ENCODE measurements at regions not wholly inside any gene's neighbourhood (a gene's known extent, or its start where the extent isn't known, plus 50 kb on each side); places are given as distances from the start of the nearest gene placed in this dataset.

DNA sequence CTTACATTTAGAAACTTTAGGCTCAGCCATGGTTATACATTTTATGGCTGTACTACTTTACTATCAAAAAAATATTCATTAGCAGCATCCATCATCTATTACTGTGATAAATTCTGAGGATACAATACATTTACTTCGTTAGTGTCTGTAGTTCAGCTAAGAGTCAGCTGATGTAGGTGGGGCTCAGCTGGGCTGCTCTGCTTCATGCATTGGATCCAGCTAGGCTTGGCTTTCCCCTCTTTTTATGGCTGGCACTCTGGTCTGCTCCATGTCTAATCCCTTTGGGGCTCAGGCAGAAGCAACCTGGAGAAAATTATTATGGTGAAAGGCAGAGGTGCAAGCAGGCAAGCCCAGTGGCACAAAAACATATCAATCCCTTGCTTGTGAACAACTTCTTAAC, 930.1 kb upstream of the NR2F2 start:
- TF ChIP-seq, protein P1, sequence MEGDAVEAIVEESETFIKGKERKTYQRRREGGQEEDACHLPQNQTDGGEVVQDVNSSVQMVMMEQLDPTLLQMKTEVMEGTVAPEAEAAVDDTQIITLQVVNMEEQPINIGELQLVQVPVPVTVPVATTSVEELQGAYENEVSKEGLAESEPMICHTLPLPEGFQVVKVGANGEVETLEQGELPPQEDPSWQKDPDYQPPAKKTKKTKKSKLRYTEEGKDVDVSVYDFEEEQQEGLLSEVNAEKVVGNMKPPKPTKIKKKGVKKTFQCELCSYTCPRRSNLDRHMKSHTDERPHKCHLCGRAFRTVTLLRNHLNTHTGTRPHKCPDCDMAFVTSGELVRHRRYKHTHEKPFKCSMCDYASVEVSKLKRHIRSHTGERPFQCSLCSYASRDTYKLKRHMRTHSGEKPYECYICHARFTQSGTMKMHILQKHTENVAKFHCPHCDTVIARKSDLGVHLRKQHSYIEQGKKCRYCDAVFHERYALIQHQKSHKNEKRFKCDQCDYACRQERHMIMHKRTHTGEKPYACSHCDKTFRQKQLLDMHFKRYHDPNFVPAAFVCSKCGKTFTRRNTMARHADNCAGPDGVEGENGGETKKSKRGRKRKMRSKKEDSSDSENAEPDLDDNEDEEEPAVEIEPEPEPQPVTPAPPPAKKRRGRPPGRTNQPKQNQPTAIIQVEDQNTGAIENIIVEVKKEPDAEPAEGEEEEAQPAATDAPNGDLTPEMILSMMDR (IDR thresholded peaks at IDR 0.05; ENCODE audit: borderline replicate concordance, control extremely low read depth, extremely low read depth, insufficient read depth, missing control alignments): no peak
- in situ Hi-C loops (cut with MboI; ENCODE audit: low sequenced_read_pairs, unreplicated experiment): no loop called here

GRCh38 chr15:95401587-95401986, 928.9 kb upstream of the NR2F2 start:
- DNase-seq (ENCODE audit: low spot score): no peak
- in situ Hi-C loops (cut with MboI; ENCODE audit: low sequenced_read_pairs, unreplicated experiment): no loop called here
- TF ChIP-seq, protein P1 (IDR thresholded peaks at IDR 0.05; ENCODE audit: borderline replicate concordance, control extremely low read depth, extremely low read depth, insufficient read depth, missing control alignments): no peak

More for the DNA sequence above, 930.1 kb upstream of the NR2F2 start:
- DNase-seq (ENCODE audit: low spot score): no peak

- in situ Hi-C loops (cut with MboI; ENCODE audit: low sequenced_read_pairs, unreplicated experiment): no loop called here
- TF ChIP-seq, protein P1 (IDR thresholded peaks at IDR 0.05; ENCODE audit: borderline replicate concordance, control extremely low read depth, extremely low read depth, insufficient read depth, missing control alignments): no peak
Measured at GRCh38 chr15:95405447-95405846, 925.1 kb upstream of the NR2F2 start.

GRCh38 chr15:95407534-95407933, 923.0 kb upstream of the NR2F2 start:
- in situ Hi-C loops (cut with MboI; ENCODE audit: low sequenced_read_pairs, unreplicated experiment): no loop called here
- TF ChIP-seq, protein P1 (IDR thresholded peaks at IDR 0.05; ENCODE audit: borderline replicate concordance, control extremely low read depth, extremely low read depth, insufficient read depth, missing control alignments): no peak
- DNase-seq (ENCODE audit: low spot score): no peak

More at GRCh38 chr15:95405447-95405846, 925.1 kb upstream of the NR2F2 start:
- DNase-seq (ENCODE audit: low spot score): no peak

- in situ Hi-C loops (cut with MboI; ENCODE audit: low sequenced_read_pairs, unreplicated experiment): no loop called here
- TF ChIP-seq, protein P1 (IDR thresholded peaks at IDR 0.05; ENCODE audit: borderline replicate concordance, control extremely low read depth, extremely low read depth, insufficient read depth, missing control alignments): no peak
- no peak for DNase-seq (ENCODE audit: low spot score)
Measured at GRCh38 chr15:95409211-95409610, 921.3 kb upstream of the NR2F2 start.

- DNase-seq (ENCODE audit: low spot score): no peak
- in situ Hi-C loops (cut with MboI; ENCODE audit: low sequenced_read_pairs, unreplicated experiment): no loop called here
- TF ChIP-seq, protein P1 (IDR thresholded peaks at IDR 0.05; ENCODE audit: borderline replicate concordance, control extremely low read depth, extremely low read depth, insufficient read depth, missing control alignments): no peak
Measured at GRCh38 chr15:95409626-95410310, 920.7 kb upstream of the NR2F2 start.
